Lower lobe of right lung (tissue), 2 donors: ENCODE measurements at regions not wholly inside any gene's neighbourhood (a gene's known extent, or its start where the extent isn't known, plus 50 kb on each side); places are given as distances from the start of the nearest gene placed in this dataset.

Experiments
- ATAC-seq, 2 donors: fragments of 200-7000 bp; cut with Tn5 transposase; one replicate each; pipeline ENCODE4 v1.9.1; 2020 to 2022; ENCODE audit warnings: mild to moderate bottlenecking in 2 of 2, moderate library complexity in 2 of 2
- DNase-seq: peaks from one replicate; pipeline ENCODE4 v3.0.0-alpha.2; 2020
- H3K27ac ChIP-seq: fragments of 200-600 bp; one replicate; pipeline ENCODE4 v1.8.0; 2022
- H3K27me3 ChIP-seq: fragments of 200-600 bp; one replicate; pipeline ENCODE4 v1.8.0; 2022; ENCODE audit warnings: low read depth
- H3K36me3 ChIP-seq: fragments of 200-600 bp; one replicate; pipeline ENCODE4 v1.8.0; 2022; ENCODE audit warnings: mild to moderate bottlenecking
- H3K4me1 ChIP-seq: fragments of 200-600 bp; one replicate; pipeline ENCODE4 v1.8.0; 2022
- H3K4me3 ChIP-seq: fragments of 200-600 bp; one replicate; pipeline ENCODE4 v1.8.0; 2022; ENCODE audit warnings: mild to moderate bottlenecking
- H3K9me3 ChIP-seq: fragments of 200-600 bp; one replicate; pipeline ENCODE4 v1.8.0; 2022
- intact Hi-C: fragments of 100-400 bp; cut with DNase I; formaldehyde crosslinking; loops from one replicate; pipeline ENCODE4 v1.11.0; 2022
- TF ChIP-seq, protein P1 (sequence below): fragments of 200-600 bp; IDR thresholded peaks from one replicate; pipeline ENCODE4 v1.8.0; 2022; ENCODE audit warnings: antibody characterized with exemption, mild to moderate bottlenecking
- donor health status: DM: no; HTN: yes; CAD: no; lungs with severe emphysema.

DNA sequence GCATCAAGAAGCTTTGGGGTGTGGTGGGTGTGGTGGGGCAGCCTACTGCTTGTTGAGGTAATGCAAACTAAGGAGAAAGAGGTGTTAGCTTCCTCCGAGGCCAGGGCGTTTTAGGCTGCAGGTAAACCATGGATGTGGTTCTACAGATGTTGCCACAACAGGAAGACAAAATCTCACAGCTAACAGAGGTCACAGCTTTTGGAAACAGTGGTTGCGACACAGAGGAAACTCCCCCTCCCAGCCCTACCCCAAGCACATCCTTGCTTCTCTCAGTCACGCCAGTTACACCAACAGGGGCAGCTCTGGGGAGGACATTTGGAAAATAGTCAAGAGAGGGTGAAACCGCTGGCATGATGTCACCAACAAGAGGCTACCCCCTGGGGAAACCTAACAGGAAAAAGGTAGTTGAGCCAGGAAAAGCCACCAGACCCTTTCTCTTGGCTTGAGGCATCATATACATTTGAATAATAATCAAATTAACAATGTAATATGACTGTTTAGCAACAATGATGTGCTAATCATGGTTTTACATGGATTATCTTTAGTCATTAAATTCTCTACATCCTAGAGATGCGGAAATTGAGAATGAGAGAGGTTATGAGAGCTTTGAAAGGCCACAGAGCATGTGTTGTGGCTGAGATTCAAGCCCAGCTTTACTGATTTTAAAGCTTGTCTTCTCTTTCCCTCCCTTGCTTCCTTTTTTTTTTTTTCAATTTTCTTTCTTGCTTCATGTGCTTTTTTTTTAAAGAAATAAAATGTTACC is 82.2 kb upstream of the IL12B start:
- DNase-seq (no peak), ATAC-seq (peak; percentile 61 to 70)
- no peaks in the 10 kb centered on the region for H3K36me3 ChIP-seq
- no peak overlapping the region for H3K27ac ChIP-seq
- H3K27me3 ChIP-seq, result no peaks in the 10 kb centered on the region
- TF ChIP-seq, protein P1, sequence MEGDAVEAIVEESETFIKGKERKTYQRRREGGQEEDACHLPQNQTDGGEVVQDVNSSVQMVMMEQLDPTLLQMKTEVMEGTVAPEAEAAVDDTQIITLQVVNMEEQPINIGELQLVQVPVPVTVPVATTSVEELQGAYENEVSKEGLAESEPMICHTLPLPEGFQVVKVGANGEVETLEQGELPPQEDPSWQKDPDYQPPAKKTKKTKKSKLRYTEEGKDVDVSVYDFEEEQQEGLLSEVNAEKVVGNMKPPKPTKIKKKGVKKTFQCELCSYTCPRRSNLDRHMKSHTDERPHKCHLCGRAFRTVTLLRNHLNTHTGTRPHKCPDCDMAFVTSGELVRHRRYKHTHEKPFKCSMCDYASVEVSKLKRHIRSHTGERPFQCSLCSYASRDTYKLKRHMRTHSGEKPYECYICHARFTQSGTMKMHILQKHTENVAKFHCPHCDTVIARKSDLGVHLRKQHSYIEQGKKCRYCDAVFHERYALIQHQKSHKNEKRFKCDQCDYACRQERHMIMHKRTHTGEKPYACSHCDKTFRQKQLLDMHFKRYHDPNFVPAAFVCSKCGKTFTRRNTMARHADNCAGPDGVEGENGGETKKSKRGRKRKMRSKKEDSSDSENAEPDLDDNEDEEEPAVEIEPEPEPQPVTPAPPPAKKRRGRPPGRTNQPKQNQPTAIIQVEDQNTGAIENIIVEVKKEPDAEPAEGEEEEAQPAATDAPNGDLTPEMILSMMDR, result no peak
- intact Hi-C loops, result no loop called here
- no peaks in the 10 kb centered on the region for H3K9me3 ChIP-seq
- no peaks in the 10 kb centered on the region for H3K4me1 ChIP-seq
- H3K4me3 ChIP-seq, result no peak overlapping the region

DNA sequence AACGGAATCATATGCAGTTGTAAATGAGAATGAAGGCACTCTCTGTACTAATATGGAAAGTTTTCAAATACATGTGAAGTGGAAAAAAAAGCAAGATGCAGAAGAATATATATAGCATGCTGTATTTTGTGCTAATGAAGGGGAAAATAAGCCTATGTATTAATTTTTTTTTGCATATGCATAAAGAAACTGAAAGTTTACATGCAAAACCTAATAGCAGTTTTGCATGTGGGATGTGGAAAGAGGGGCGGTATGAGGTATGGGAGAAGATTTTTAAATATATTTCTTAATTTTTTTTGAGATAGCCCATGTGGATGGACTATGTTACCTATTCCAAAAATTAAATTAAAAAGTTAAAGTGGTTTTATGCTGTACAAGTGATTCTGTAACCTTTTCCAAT is 83.7 kb upstream of the IL12B start:
- ATAC-seq (no peak), DNase-seq (no peak)
- no peaks in the 10 kb centered on the region for H3K4me1 ChIP-seq
- no peaks in the 10 kb centered on the region for H3K9me3 ChIP-seq
- no peak overlapping the region for H3K4me3 ChIP-seq
- intact Hi-C loops, result no loop called here
- H3K27ac ChIP-seq, result no peak overlapping the region
- TF ChIP-seq, protein P1, result no peak
- no peaks in the 10 kb centered on the region for H3K27me3 ChIP-seq
- no peaks in the 10 kb centered on the region for H3K36me3 ChIP-seq

DNA sequence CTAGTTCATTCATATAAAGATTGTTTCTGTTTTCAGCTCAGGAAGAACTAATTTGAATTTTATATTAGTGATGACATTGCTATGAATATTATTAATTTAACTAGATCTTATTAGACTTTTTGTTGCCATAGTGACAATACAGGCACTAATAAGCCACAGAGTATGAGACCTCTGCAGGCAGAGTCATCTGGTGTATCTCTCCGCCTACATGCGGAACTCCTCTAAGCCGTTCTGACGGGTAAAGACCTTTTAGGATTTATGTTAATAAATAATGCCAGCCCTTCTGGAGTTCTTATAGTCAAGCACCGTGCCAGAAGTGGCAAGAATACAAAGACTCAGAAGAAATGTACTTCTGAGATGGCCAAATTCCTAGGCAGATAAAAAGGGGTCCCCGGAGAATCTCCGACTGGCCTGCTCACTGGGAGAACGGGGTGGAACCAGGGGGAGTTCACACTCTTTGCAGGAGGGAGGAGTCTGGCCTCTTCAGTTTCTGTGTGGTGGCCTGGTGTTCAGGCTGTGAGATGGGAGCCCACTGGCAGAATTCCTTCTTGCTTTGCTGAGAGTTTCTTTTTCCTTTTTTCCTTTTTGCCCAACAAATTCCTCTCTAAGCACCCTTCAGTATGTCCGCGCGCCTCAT is 85.1 kb upstream of the IL12B start:
- no peak for ATAC-seq

DNA sequence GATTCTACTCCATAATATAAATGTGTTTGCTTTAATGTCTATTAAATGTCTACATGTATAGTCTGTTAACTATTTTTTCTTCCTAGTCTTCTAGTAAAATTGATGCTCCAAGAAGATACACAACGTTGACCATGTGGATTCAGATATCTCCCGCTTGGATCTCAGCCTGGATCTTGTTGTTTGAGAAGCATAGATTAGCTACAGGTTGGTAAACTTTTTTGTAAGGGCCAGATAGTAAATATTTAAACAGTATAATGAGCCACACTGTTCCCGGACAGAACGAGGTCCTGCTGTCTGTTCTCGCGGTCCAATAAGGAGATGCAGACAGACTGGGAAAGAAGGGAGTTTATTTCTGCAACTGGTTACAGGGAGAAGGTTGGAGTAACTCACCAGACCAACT is 86.2 kb upstream of the IL12B start:
- Histone ChIP-seq H3K4me3 (no peak overlapping the region), H3K9me3 (no peaks in the 10 kb centered on the region), H3K27me3 (no peaks in the 10 kb centered on the region), H3K36me3 (no peaks in the 10 kb centered on the region), H3K27ac (no peak overlapping the region), H3K4me1 (no peaks in the 10 kb centered on the region)
- intact Hi-C loops, result no loop called here
- DNase-seq (no peak), ATAC-seq (no peak)
- TF ChIP-seq, protein P1, result no peak

More for the DNA sequence above, 85.1 kb upstream of the IL12B start:
- H3K27me3 ChIP-seq, result no peaks in the 10 kb centered on the region
- no peaks in the 10 kb centered on the region for H3K9me3 ChIP-seq
- H3K36me3 ChIP-seq, result no peaks in the 10 kb centered on the region
- H3K4me3 ChIP-seq, result no peak overlapping the region
- intact Hi-C loops, result no loop called here
- H3K27ac ChIP-seq, result no peak overlapping the region
- no peaks in the 10 kb centered on the region for H3K4me1 ChIP-seq
- TF ChIP-seq, protein P1, result no peak
- no peak for DNase-seq

DNA sequence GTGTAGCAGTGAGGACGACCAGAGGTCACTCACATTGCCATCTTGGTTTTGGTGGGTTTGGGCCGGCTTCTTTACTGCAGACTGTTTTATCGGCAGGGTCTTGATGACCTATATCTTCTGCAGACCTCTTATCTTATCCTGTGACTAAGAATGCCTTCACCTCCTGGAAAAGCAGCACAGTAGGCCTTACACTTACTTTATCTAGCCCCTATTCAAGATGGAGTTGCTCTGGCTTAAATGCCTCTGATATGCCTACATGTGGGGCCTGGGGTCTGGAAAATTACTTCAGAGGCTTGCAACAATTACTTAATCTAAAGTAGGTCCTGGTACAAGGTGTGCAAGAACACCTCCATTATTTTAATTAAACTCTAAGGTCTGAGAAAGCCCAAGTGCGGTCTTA is 86.9 kb upstream of the IL12B start:
- H3K36me3 ChIP-seq, result no peaks in the 10 kb centered on the region
- H3K27me3 ChIP-seq, result no peaks in the 10 kb centered on the region
- TF ChIP-seq, protein P1, result no peak
- no peaks in the 10 kb centered on the region for H3K4me1 ChIP-seq
- intact Hi-C loops, result no loop called here
- no peak overlapping the region for H3K4me3 ChIP-seq
- no peaks in the 10 kb centered on the region for H3K9me3 ChIP-seq
- ATAC-seq (no peak), DNase-seq (no peak)
- no peak overlapping the region for H3K27ac ChIP-seq
